Stimulated activated CD8-positive, alpha-beta memory T cell treated with anti-CD3 and anti-CD28 coated beads, Interleukin-15, amount 100 ng/mL, for 48 hours (primary cell): ENCODE measurements at regions not wholly inside any gene's neighbourhood (a gene's known extent, or its start where the extent isn't known, plus 50 kb on each side); places are given as distances from the start of the nearest gene placed in this dataset.
"Not testable (repeated sequence)": the region's sequence is repeated elsewhere in the genome, so short reads cannot be mapped to it uniquely, and the experiment has no call there.

Experiments used
- DNase-seq, 2 donors: peaks; one replicate each; pipeline ENCODE4 v3.0.0-alpha.2; 2020; ENCODE audit warnings: low read depth in 2 of 2

DNA sequence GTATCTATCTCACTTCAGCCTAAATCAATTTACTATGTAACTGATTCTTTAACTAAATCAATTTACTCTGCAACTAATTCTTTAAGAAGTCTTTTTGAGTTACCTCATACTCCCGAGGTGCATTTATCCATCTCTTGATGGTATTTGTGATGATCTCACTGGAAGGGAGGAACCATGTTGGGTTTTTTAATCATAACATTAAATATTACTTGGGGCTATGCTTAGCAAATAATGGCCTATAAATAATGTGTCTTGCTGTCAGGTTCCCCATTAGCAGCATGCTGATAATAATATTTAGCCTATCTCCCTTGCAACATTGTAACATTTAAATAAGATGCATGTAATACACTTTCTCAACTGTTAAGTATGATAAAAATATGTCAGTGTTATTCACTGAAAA, 411.3 kb downstream of the SLITRK1 start:
- no peak for DNase-seq

DNA sequence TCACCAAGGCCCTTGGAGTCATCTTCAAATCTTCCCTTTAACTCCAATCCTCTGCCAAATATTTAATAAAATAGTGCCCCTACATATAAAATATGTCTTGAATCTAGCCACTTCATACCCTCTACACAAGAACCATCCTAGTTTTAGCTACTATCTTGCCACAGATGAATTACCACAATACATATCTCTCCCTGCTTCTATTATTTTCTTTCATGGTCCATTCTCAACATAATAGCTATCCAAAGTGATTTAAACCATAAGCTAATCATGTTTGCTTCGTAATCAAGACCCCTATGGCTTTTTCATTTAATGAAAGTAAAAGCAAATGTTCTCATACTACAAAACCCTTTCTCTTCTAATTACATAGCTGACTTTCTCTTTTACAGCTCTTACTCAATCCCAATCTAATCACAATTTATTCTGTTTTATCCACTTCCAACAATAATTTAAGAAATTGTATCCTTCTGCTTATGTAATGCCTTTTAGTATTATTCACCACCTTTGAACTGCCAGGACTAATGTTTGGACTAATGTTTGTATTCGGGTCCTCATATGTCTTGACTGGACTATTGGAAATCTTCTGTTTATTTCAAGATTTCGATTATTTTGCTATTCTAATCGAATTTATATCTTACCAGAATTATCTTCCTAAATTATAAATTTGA, 412.0 kb downstream of the SLITRK1 start:
- DNase-seq, result no peak

DNA sequence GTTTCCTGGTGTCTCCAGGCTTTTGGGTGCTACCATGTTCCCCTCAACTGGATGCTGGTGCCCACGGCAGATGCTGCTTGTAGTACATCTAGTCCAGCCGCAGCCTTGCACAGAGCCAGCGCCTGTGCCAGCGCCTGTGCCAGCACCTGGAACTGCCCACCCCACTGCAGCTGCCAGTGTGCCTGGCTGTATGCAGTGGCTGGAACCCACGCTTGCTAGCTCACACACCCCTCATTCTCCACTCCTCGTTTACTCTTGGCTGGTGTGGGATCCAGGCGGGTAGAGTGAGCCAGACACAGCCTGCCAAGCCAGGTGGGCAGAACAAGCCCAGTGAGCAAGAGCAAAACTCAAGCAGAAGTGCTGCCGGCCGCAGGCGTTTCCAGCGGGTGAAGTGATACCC, 428.6 kb downstream of the SLITRK1 start:
- no peak for DNase-seq

DNA sequence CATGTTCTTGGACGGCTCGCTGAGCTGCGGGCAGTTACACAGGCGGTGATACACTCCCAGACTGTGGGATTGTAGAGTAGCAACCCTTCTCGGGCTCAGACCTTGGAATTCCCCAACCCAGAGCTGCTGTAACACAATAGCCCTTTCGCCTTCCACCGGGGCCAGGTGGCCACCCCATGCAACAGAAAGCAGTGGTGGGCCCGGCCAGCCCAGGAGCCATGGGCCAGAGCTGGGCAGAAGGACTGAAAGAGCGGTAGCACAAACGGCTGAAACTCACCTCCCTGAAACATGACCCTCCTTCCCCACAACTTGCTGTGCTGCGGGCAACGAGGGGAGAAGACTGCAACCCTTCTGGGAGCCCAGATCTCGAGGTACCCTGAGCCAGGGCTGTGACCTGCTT, 429.0 kb downstream of the SLITRK1 start:
- no peak for DNase-seq

DNA sequence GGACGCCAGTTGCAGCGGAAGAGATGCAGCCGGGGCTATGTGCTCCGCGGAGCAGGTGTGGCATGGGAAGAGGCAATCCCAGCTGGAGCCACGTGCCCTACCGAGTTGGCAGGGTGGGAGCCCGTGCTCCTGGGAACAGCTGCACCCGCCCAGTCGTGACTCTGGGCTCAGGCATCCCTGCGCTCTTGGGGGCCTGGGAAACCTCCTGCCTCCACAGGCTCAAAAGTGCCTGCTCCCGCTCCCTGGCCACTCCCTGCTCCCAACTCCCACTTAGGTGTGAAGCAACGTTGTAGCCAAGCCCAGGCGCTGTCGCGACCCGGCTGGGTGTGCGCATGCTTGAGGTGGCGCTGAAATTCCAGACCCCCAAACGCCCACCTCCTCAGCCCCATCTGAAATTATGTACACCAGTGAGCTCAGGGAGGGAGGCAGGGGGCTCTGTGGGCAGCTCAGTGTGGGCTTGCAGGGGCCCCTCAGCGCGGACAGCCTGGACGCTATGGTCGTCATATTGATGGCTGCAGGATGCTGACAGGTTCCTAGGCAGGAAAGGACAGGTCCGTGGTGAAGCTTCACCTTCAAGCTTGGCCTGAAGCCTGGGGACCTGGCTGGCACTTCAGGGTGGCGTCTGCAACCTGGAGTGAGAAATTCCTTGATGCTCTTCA, 429.9 kb downstream of the SLITRK1 start:
- DNase-seq, result no peak

DNA sequence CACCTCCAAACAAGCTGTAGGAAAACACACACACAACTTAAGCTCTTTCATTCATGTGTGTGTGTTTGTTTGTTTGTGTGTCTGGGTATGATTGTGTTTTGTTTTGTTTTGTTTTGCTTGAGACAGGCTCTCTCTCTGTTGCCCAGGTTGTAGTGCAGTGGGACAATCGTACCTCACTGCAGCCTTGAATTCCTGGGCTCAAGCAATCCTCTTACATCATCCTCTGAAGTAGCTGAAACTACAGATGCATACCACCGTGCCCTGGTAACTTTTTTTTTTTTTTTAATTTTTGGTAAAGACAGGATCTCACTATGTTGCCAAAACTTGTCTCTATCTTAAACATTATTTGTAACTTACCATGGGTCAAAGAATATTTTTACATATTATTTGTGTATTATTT, 431.7 kb downstream of the SLITRK1 start:
- DNase-seq, result no peak

DNA sequence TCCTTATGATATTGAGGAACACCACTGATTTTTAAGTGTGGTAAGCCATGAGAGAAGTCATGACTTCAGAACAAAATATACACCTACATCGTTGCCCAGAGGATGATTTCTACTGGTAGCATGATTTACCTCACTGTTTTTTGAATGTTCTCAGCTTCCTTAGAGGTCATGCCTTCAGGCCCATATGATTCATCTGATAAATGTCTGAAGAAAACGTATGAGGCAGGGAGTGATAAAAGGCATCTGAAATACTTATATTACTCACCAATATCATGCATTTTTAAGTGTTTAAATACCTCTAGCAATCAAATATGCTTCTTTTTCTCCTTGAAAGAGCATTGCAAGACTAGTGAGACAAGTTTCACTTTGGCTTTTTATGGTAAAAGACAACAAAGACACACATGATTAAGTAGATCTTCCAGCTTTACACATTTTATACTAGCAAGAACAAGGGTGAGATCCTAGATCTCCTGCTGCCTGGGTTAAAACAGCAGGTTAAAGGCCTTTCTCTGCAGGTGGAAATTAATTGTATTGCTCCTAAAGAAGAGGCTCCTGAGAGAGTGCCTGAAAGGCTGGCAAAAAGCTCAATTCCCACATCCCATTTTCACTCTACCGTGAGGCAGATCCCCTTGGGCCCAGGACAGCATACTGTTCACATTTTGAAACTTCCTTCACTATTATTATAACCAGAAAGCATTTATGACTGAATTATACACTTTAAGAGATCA, 432.4 kb downstream of the SLITRK1 start:
- no peak for DNase-seq

DNA sequence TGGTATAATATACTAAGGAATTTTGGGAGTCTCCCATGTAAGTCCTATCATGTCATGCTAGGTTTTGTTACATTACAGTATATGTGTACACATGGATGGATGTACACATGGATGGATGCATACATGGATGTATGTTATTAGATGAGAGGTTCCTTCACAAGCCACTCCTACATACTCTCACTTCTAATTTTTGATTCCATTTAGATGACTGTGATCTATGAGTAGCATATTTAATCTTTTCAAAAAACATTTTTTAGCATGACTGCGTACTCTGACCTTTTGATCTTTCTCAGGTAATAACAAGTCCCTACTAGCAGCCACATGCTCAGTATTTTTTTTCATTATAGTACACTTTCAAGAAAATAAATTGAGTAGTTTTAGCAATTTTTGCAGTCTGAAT, 441.8 kb downstream of the SLITRK1 start:
- DNase-seq, result no peak

DNA sequence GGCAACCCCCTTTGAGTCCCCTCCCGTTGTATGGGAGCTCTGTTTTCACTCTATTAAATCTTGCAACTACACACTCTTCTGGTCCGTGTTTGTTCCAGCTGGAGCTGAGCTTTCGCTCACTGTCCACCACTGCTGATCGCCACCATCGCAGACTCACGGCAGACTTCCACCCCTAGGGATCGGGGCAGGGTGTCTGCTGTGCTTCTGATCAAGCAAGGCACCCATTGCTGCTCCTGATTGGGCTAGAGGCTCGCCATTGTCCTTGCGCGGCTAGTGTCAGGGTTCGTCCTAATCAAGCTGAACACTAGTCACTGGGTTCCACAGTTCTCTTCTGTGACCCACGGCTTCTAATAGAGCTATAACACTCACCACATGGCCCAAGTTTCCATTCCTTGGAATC, 442.8 kb downstream of the SLITRK1 start:
- DNase-seq, result not testable (repeated sequence)

DNA sequence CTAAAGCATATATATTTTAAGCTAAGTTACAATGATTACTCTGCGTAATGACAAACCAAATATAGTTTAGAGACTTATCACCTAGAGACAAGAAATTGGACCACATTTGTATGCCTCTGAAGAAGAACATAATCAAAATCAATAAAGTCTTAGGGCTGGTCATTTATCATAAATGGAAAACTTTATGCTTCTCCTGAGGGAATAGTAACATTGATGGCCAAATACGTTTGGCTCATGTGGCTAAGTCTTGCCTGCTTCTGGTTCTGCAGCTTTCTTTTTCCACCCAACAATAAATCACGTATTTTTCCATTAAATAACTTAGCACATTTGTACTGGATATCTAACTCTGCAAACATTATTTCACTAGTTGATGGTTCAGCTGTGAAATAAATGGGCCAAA, 458.4 kb downstream of the SLITRK1 start:
- DNase-seq, result no peak

DNA sequence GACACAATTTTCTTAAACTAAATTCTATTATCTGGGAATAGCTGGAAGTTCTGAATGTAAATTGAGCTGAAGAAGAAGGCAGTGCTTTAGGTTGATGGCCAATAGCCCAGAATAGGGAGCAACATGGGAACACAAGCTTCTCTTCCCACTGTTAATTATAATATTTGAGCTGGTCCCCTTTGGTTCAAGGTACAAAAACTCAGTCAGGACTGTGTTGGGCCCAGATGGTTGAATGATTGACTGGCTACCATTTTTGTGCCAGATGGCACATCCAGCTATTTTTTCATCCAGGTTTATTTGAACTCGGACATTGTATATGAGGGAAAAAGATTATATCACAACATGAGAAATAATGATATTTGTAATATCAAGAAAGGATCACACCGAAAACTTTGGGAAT, 458.9 kb downstream of the SLITRK1 start:
- no peak for DNase-seq

DNA sequence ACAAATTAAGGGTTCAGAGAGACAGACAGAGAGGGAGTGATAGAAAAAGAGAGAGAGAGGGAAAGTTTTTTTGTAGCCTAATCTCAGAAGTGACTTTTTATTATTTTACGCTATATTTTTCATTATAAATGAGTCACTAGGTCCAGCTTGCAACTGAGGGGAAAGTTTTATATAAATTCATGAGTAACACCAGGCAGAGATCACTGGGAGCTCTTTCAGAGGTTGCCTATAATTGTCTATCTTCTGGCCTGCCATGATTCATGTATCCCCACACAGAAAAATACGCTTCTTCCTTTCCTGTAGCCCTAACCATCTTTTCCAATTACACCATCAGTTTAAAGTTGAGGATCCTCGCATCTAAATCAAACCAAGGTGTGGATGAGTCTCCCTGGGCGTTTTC, 467.9 kb downstream of the SLITRK1 start:
- no peak for DNase-seq

DNA sequence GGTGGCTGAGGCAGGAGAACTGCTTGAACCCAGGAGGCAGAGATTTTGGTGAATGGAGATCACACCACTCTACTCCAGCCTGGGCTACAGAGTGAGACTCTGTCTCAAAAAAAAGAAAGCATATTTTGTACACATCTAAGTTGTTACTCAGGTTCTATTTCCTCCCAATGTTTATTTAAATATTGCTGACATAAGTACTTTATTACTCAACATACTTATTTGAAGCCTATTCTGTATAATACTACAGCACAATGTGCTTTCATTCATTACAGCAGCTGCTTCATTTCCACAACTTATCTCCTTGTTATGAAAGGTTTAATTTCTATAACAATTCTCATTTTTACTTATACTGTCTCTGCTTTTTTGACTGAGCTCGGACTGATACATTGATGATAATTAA, 495.7 kb downstream of the SLITRK1 start:
- DNase-seq, result no peak

DNA sequence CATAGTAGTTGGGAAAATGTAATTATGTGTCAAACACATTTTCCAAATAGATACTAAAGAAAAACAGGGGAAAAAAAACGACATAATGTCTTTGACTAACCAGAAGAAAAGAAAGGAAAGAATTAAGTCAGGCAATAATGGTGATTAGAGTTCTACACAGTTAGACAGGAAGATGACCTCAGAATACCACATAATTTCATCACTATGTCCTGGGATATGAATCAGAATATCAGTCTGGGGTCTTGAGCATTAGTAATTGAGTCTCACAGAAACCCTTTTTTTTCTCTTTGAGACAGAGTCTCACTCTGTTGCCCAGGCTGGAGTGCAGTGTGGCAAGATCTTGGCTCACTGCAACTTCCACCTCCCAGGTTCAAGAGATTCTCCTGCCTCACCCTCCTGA, 503.4 kb downstream of the SLITRK1 start:
- no peak for DNase-seq

DNA sequence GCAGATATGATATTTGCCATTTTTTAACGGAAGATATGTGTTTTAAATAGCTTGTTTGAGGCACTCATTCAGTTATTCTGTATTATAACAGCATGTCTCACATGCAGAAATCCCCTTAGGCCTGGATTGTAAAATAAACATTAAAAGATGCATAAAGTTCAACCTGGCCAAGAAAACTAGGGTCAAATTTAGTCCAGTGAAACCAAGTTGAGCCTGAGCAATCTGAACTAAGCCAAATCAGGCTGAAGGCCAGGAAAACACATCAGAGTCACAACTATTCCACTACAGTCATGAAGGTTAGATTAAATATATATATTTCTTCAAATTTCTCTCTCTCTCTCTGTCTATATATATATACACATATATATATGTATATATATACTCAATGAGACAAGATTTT, 504.8 kb downstream of the SLITRK1 start:
- no peak for DNase-seq

DNA sequence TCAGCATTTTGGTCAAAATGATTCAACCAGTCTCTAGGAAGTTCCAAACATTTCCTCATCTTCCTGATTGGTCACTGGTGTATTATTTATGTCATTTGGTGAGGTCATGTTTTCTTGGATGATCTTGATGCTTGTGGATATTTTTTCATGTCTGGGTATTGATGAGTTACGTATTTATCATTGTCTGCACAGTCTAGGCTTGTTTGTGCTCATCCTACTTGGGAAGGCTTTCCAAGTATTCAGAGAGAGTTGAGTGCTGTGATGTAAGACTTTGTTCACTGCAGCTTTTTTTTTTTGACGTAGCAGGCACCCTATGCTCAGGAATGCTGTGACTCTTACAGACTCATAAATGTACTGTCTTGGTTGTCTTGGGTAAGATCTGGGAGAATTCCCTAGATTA, 509.5 kb downstream of the SLITRK1 start:
- no peak for DNase-seq

DNA sequence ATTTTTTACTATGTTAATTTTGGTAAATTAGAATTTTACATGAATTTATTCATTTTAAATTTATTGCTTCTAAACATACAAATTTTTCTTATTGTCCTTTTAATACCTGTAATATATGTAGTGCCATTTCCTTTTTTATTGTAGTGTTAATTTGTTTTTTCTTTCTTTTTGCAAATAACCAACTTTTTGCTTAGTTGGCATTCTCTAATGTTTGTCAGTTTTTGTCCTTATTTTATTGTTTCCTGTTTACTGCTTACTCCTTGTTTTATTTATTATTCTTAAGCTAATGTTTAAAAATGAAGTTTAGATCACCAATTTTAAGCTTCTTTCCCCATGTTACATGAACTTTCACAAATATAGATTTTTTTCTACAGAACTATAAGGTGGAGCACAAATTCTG, 516.6 kb downstream of the SLITRK1 start:
- DNase-seq, result no peak

DNA sequence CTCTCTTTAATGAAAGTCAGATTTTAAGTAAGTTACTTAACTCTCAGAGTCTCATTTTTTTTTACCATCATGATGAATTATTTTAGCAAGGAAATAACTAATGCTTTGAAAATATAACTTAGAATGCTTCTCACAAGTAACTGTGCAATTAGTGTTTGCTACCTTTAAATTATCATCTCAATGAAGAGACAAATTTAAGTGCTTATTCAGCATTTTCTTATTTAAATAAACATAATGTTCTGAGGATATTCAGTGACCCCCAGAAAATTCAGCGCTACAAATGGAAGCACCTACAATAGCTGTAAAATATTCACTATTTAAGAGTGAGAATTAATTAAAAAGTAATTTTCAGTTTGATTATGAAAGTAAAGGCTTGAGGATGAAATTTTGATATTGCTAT, 527.2 kb downstream of the SLITRK1 start:
- no peak for DNase-seq

DNA sequence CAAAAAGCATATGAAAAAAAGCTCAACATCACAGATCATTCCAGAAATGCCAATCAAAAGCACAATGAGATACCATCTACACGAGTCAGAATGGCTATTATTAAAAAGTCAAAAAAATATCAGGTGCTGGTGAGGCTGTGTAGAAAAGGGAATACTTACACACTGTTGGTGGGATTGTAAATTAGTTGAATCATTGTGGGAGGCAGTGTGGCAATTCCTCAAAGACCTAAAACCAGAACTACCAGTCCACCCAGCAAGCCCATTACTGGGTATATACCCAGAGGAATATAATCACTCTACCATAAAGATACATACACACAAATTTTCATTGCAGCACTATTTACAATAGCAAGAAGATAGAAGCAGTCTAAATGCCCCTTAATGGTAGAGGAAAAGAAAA, 529.9 kb downstream of the SLITRK1 start:
- DNase-seq, result no peak

DNA sequence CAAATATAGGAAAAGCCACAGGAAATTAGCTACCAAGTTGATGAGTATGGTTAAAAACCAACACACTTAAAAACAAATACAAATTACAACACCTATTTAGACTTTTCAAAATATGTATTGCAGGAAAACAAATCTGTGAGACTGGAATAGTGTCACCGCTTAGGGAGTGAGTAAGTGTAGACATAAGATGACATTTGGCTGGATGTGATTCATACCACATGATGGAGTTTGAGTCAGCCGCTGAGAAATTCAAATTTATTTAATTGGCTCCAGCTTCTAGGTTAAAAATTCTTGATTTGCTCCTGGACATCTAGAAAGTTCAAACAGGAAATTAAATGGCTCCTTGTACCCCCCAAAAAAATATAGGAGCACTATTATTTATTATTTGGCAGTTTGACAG, 531.7 kb downstream of the SLITRK1 start:
- DNase-seq, result no peak

DNA sequence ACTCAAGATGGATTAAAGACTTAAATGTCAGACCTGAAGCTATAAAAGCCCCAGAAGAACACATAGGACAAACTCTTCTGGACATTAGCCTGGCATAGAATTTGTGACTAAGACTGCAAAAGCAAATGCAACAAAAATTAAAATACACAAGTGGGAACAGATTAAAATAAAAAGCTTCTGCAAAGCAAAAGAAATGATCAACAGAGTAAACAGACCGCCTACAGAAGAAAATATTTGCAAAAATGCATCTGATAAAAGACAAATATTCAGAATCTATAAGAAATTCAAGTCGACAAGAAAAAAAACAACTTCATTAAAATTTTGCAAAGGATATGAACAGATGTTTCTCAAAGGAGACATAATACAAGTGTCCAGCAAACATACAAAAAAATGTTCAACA, 537.8 kb downstream of the SLITRK1 start:
- no peak for DNase-seq

DNA sequence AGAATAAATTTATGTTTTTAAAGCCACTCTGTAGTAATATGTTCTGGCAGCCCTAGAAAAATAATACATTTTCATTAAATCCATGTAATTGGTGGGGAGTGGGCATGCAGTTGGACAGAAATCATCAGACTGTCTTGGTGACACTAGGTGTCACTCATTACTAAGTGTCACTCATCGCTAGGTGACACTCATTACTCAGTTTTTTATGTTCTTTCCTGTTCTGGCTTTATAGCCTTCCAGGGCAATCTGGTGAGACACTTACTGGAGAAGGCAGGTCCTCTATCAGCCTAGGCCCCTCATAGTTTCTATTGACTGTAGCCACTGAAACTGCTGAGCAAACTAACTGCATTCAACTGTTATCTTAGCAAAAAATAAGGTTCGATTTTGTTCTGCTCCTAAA, 542.1 kb downstream of the SLITRK1 start:
- DNase-seq, result no peak
